ENCODE measurements at regions not wholly inside any gene's neighbourhood (a gene's known extent, or its start where the extent isn't known, plus 50 kb on each side); places are given as distances from the start of the nearest gene placed in this dataset.
"Not testable (repeated sequence)": the region's sequence is repeated elsewhere in the genome, so short reads cannot be mapped to it uniquely, and the experiment has no call there.

GRCh38 chr14:34381304-34381703 is 80.7 kb downstream of the SPTSSA start:
- H3K36me3 ChIP-seq, H3K27me3 ChIP-seq, ATAC-seq, H3K9me3 ChIP-seq, H3K4me1 ChIP-seq, H3K4me3 ChIP-seq, H3K27ac ChIP-seq: not testable (repeated sequence)
- WGBS, 2 donors (ENCODE audit: low coverage in 1 of 2), result 100% methylated on average over 1 to 2 of the region's 2 CpGs

DNA sequence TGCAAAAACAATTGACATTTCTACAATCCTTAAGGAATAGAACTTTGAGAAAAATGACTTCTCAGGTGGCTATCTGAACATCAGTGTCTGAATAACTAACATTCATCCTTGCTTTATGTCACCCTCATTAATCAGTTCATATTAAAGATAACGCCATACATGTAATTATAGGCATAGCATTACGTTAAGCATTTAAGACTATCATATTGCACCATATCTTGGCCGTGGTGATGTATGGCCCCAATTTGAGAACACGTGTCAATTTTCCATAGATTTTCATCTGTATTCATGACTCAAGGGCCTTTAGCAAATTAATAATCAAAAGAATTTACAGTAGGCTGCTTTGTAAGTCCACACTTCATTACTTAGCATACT is 81.6 kb downstream of the SPTSSA start:
- H3K4me3 ChIP-seq, result no peak overlapping the region
- H3K36me3 ChIP-seq, result no peaks in the 10 kb centered on the region
- H3K4me1 ChIP-seq, result no peaks in the 10 kb centered on the region
- no peaks in the 10 kb centered on the region for H3K27me3 ChIP-seq
- no peak for ATAC-seq
- TF ChIP-seq CTCF (IDR thresholded peaks at IDR 0.05) (no peak), EP300 (IDR thresholded peaks at IDR 0.05) (no peak), POLR2A (IDR thresholded peaks at IDR 0.05) (no peak), POLR2AphosphoS5 (IDR thresholded peaks at IDR 0.05) (no peak)
- H3K27ac ChIP-seq, result no peak overlapping the region
- 80 to 87% methylated on average over 4 of the region's 4 CpGs for WGBS, 2 donors (ENCODE audit: low coverage in 1 of 2)
- H3K9me3 ChIP-seq, result no peaks in the 10 kb centered on the region

- H3K27me3 ChIP-seq, result no peaks in the 10 kb centered on the region
- H3K4me3 ChIP-seq, result no peak overlapping the region
- H3K9me3 ChIP-seq, result no peaks in the 10 kb centered on the region
- ATAC-seq, result no peak
- TF ChIP-seq EP300 (IDR thresholded peaks at IDR 0.05) (no peak), POLR2A (IDR thresholded peaks at IDR 0.05) (no peak), CTCF (IDR thresholded peaks at IDR 0.05) (no peak), POLR2AphosphoS5 (IDR thresholded peaks at IDR 0.05) (no peak)
- no peaks in the 10 kb centered on the region for H3K4me1 ChIP-seq
- 39 to 72% methylated on average over 2 to 4 of the region's 4 CpGs for WGBS, 2 donors (ENCODE audit: low coverage in 1 of 2)
- H3K27ac ChIP-seq, result no peak overlapping the region
- H3K36me3 ChIP-seq, result no peaks in the 10 kb centered on the region
Observed at GRCh38 chr14:34379816-34380470, 82.1 kb downstream of the SPTSSA start.

DNA sequence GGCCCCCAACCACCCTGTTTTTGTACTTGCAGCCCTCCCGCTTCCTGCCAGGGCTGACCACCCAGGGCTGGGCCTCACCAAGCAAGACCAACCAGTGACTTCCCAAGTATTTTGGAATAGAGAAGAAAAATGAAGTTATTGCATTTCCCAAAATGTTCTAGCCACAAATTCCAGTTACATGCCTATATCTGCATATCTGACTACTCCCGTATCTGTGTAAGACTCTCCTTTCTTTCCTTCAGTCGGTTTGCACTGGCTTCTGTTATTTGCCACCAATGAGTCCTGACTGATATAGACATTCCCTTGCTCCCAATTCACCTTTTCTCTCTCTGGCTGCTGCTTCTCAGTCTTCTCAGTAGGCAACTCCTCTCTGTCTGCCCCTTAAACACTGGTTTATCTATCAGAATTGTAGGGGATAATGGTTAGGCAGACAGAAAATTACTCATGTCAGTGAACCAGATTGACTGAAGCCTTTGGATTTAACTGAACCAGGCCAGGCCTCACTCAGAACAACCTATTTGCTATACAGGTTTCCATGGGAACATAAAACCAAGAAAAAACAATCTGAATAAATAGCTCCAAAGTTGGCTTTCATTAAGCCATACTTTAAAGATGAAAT is 85.3 kb downstream of the SPTSSA start:
- no peaks in the 10 kb centered on the region for H3K9me3 ChIP-seq
- H3K4me1 ChIP-seq, result no peaks in the 10 kb centered on the region
- ATAC-seq, result no peak
- no peak overlapping the region for H3K27ac ChIP-seq
- H3K4me3 ChIP-seq, result no peak overlapping the region
- WGBS, 2 donors (ENCODE audit: low coverage in 1 of 2), result 88 to 96% methylated on average over 2 to 3 of the region's 3 CpGs
- no peak for TF ChIP-seq POLR2AphosphoS5 (IDR thresholded peaks at IDR 0.05)
- TF ChIP-seq EP300 (IDR thresholded peaks at IDR 0.05), result no peak
- H3K27me3 ChIP-seq, result no peaks in the 10 kb centered on the region
- no peaks in the 10 kb centered on the region for H3K36me3 ChIP-seq

- Histone ChIP-seq H3K36me3 (no peaks in the 10 kb centered on the region), H3K4me1 (no peaks in the 10 kb centered on the region), H3K4me3 (no peak overlapping the region), H3K27ac (no peak overlapping the region), H3K9me3 (no peaks in the 10 kb centered on the region), H3K27me3 (no peaks in the 10 kb centered on the region)
- WGBS, 2 donors (ENCODE audit: low coverage in 1 of 2), result 88 to 96% methylated on average over 3 of the region's 3 CpGs
- TF ChIP-seq POLR2A (IDR thresholded peaks at IDR 0.05) (no peak), POLR2AphosphoS5 (IDR thresholded peaks at IDR 0.05) (no peak), EP300 (IDR thresholded peaks at IDR 0.05) (no peak), CTCF (IDR thresholded peaks at IDR 0.05) (no peak)
- no peak for ATAC-seq
Observed at GRCh38 chr14:34374998-34375740, 86.9 kb downstream of the SPTSSA start.

DNA sequence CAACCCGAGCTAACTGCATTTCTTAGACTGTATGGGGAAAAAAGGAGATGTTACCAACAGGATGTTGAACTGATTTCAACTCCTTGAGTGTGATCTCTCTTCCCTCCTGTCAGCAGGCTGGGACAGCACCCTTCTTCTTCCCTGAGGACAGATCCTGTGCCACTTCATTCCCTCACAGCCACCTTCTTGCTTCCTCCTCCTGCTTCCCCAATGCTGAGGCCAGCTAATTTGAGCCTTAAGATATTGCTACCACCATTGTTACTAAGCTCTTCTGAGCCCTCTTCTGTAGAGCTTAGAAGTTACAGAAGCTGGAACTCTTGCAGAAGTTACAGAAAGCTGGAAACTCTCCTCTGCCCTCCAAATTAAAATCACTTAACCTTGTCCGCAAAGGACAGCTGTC is 88.8 kb downstream of the SPTSSA start:
- Histone ChIP-seq H3K4me3 (no peak overlapping the region), H3K36me3 (no peaks in the 10 kb centered on the region), H3K27me3 (no peaks in the 10 kb centered on the region), H3K4me1 (peaks cover 0 to 3% (median 0%) of the 10 kb centered on the region in 3 donors), H3K9me3 (no peaks in the 10 kb centered on the region), H3K27ac (no peak overlapping the region)
- no peak for ATAC-seq
- WGBS, 2 donors (ENCODE audit: low coverage in 1 of 2), result 67% methylated on average over 2 of the region's 2 CpGs; no CpG with 5 or more reads in 1 of the 2 donors
- TF ChIP-seq EP300 (IDR thresholded peaks at IDR 0.05), result no peak
- no peak for TF ChIP-seq POLR2AphosphoS5 (IDR thresholded peaks at IDR 0.05)
- no peak for TF ChIP-seq CTCF (IDR thresholded peaks at IDR 0.05)
- no peak for TF ChIP-seq POLR2A (IDR thresholded peaks at IDR 0.05)
